ENCODE measurements at regions not wholly inside any gene's neighbourhood (a gene's known extent, or its start where the extent isn't known, plus 50 kb on each side); places are given as distances from the start of the nearest gene placed in this dataset.

DNA sequence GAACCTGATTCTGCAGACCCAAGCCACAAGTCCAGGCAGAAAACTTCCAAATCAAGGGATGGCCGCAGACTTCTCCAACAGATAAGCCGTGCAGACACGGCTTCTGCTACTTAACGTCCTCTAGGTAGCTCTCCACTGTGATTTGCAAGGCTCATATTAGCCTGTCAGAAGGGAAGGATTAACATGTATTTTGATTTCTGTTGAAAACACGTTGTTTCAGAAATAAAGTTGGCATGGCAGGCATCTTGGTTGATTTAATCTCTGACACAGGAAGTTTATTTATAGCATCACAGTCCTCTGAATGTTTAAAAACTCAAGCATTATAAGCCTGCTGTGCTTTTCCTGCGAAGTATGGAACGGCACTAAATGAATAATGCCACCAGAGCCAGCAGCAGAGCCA lies 166.8 kb upstream of the TOX3 start:
- Mint-ChIP-seq H3K9me3 (no peaks in the 10 kb centered on the region; the same call in 2 of the 3 replicates), H3K27me3 (ENCODE audit: insufficient read depth, low read depth, poor library complexity) (no peaks in the 10 kb centered on the region), H3K27ac (no peak overlapping the region), H3K4me3 (no peak overlapping the region), H3K4me1 (peaks cover 7% of the 10 kb centered on the region; the same call in 2 of the 3 replicates), H3K36me3 (ENCODE audit: low read depth) (no peaks in the 10 kb centered on the region)
- TF ChIP-seq, protein P1, sequence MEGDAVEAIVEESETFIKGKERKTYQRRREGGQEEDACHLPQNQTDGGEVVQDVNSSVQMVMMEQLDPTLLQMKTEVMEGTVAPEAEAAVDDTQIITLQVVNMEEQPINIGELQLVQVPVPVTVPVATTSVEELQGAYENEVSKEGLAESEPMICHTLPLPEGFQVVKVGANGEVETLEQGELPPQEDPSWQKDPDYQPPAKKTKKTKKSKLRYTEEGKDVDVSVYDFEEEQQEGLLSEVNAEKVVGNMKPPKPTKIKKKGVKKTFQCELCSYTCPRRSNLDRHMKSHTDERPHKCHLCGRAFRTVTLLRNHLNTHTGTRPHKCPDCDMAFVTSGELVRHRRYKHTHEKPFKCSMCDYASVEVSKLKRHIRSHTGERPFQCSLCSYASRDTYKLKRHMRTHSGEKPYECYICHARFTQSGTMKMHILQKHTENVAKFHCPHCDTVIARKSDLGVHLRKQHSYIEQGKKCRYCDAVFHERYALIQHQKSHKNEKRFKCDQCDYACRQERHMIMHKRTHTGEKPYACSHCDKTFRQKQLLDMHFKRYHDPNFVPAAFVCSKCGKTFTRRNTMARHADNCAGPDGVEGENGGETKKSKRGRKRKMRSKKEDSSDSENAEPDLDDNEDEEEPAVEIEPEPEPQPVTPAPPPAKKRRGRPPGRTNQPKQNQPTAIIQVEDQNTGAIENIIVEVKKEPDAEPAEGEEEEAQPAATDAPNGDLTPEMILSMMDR (conservative IDR thresholded peaks at IDR 0.05; ENCODE audit: low read depth in 2 of 2) = no peak
- TF ChIP-seq, protein P2, sequence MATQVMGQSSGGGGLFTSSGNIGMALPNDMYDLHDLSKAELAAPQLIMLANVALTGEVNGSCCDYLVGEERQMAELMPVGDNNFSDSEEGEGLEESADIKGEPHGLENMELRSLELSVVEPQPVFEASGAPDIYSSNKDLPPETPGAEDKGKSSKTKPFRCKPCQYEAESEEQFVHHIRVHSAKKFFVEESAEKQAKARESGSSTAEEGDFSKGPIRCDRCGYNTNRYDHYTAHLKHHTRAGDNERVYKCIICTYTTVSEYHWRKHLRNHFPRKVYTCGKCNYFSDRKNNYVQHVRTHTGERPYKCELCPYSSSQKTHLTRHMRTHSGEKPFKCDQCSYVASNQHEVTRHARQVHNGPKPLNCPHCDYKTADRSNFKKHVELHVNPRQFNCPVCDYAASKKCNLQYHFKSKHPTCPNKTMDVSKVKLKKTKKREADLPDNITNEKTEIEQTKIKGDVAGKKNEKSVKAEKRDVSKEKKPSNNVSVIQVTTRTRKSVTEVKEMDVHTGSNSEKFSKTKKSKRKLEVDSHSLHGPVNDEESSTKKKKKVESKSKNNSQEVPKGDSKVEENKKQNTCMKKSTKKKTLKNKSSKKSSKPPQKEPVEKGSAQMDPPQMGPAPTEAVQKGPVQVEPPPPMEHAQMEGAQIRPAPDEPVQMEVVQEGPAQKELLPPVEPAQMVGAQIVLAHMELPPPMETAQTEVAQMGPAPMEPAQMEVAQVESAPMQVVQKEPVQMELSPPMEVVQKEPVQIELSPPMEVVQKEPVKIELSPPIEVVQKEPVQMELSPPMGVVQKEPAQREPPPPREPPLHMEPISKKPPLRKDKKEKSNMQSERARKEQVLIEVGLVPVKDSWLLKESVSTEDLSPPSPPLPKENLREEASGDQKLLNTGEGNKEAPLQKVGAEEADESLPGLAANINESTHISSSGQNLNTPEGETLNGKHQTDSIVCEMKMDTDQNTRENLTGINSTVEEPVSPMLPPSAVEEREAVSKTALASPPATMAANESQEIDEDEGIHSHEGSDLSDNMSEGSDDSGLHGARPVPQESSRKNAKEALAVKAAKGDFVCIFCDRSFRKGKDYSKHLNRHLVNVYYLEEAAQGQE (IDR thresholded peaks at IDR 0.05; ENCODE audit: unreplicated experiment) = no peak
- TF ChIP-seq POLR2AphosphoS5 (IDR thresholded peaks at IDR 0.05; ENCODE audit: low read depth) (no peak), ZNF114 (CRISPR knock-in tag; IDR thresholded peaks at IDR 0.05) (no peak), STAT1 (IDR thresholded peaks at IDR 0.05; ENCODE audit: unreplicated experiment) (no peak), ZNF331 (CRISPR knock-in tag; IDR thresholded peaks at IDR 0.05; ENCODE audit: low read depth) (no peak), EZH2phosphoT487 (IDR thresholded peaks at IDR 0.05; ENCODE audit: unreplicated experiment) (no peak), NANOG (IDR thresholded peaks at IDR 0.05; ENCODE audit: borderline replicate concordance) (no peak), EZH2 (IDR thresholded peaks at IDR 0.05; ENCODE audit: low read depth, unreplicated experiment) (no peak), JUNB (IDR thresholded peaks at IDR 0.05; ENCODE audit: unreplicated experiment) (no peak), CREB1 (CRISPR knock-in tag; IDR thresholded peaks at IDR 0.05; ENCODE audit: low read depth) (no peak)
- TF ChIP-seq, protein P3, sequence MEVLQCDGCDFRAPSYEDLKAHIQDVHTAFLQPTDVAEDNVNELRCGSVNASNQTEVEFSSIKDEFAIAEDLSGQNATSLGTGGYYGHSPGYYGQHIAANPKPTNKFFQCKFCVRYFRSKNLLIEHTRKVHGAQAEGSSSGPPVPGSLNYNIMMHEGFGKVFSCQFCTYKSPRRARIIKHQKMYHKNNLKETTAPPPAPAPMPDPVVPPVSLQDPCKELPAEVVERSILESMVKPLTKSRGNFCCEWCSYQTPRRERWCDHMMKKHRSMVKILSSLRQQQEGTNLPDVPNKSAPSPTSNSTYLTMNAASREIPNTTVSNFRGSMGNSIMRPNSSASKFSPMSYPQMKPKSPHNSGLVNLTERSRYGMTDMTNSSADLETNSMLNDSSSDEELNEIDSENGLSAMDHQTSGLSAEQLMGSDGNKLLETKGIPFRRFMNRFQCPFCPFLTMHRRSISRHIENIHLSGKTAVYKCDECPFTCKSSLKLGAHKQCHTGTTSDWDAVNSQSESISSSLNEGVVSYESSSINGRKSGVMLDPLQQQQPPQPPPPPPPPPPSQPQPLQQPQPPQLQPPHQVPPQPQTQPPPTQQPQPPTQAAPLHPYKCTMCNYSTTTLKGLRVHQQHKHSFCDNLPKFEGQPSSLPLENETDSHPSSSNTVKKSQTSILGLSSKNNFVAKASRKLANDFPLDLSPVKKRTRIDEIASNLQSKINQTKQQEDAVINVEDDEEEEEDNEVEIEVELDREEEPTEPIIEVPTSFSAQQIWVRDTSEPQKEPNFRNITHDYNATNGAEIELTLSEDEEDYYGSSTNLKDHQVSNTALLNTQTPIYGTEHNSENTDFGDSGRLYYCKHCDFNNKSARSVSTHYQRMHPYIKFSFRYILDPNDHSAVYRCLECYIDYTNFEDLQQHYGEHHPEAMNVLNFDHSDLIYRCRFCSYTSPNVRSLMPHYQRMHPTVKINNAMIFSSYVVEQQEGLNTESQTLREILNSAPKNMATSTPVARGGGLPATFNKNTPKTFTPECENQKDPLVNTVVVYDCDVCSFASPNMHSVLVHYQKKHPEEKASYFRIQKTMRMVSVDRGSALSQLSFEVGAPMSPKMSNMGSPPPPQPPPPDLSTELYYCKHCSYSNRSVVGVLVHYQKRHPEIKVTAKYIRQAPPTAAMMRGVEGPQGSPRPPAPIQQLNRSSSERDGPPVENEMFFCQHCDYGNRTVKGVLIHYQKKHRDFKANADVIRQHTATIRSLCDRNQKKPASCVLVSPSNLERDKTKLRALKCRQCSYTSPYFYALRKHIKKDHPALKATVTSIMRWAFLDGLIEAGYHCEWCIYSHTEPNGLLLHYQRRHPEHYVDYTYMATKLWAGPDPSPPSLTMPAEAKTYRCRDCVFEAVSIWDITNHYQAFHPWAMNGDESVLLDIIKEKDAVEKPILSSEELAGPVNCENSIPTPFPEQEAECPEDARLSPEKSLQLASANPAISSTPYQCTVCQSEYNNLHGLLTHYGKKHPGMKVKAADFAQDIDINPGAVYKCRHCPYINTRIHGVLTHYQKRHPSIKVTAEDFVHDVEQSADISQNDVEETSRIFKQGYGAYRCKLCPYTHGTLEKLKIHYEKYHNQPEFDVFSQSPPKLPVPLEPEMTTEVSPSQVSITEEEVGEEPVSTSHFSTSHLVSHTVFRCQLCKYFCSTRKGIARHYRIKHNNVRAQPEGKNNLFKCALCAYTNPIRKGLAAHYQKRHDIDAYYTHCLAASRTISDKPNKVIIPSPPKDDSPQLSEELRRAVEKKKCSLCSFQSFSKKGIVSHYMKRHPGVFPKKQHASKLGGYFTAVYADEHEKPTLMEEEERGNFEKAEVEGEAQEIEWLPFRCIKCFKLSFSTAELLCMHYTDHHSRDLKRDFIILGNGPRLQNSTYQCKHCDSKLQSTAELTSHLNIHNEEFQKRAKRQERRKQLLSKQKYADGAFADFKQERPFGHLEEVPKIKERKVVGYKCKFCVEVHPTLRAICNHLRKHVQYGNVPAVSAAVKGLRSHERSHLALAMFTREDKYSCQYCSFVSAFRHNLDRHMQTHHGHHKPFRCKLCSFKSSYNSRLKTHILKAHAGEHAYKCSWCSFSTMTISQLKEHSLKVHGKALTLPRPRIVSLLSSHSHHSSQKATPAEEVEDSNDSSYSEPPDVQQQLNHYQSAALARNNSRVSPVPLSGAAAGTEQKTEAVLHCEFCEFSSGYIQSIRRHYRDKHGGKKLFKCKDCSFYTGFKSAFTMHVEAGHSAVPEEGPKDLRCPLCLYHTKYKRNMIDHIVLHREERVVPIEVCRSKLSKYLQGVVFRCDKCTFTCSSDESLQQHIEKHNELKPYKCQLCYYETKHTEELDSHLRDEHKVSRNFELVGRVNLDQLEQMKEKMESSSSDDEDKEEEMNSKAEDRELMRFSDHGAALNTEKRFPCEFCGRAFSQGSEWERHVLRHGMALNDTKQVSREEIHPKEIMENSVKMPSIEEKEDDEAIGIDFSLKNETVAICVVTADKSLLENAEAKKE (CRISPR knock-in tag; IDR thresholded peaks at IDR 0.05) = no peak
- TF ChIP-seq, protein P4, sequence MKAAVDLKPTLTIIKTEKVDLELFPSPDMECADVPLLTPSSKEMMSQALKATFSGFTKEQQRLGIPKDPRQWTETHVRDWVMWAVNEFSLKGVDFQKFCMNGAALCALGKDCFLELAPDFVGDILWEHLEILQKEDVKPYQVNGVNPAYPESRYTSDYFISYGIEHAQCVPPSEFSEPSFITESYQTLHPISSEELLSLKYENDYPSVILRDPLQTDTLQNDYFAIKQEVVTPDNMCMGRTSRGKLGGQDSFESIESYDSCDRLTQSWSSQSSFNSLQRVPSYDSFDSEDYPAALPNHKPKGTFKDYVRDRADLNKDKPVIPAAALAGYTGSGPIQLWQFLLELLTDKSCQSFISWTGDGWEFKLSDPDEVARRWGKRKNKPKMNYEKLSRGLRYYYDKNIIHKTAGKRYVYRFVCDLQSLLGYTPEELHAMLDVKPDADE (IDR thresholded peaks at IDR 0.05) = no peak
- Histone ChIP-seq H3K79me2 (replicated peaks; ENCODE audit: insufficient read depth) (no peaks in the 10 kb centered on the region), H3F3A (replicated peaks; ENCODE audit: low read depth) (no peaks in the 10 kb centered on the region), H3K27ac (ENCODE audit: low read depth) (no peak overlapping the region), H3K4me2 (no peak overlapping the region), H3K4me1 (ENCODE audit: insufficient read depth) (no peaks in the 10 kb centered on the region), H3K27me3 (ENCODE audit: insufficient read depth) (no peaks in the 10 kb centered on the region), H3K4me3 (no peak overlapping the region), H3K9me2 (ENCODE audit: insufficient read depth) (peaks cover 10% of the 10 kb centered on the region; the same call in 1 of the 2 replicates), H3K36me3 (ENCODE audit: insufficient read depth) (no peaks in the 10 kb centered on the region), H2AFZ (no peak overlapping the region; the same call in 1 of the 2 replicates), H4K20me1 (replicated peaks; ENCODE audit: insufficient read depth) (no peaks in the 10 kb centered on the region)
- ATAC-seq = no peak
- no peak for DNase-seq (ENCODE audit: low spot score)

All from GM23338 (cell line).